CD4-positive, alpha-beta T cell treated with Interferon alpha-2 for 1 hour (primary cell): ENCODE measurements at regions not wholly inside any gene's neighbourhood (a gene's known extent, or its start where the extent isn't known, plus 50 kb on each side); places are given as distances from the start of the nearest gene placed in this dataset.

Source experiments
- DNase-seq, 2 donors: peaks; one replicate each; pipeline ENCODE4 v3.0.0-alpha.2; 2020 to 2022

- no peak for DNase-seq
Measured at GRCh38 chr19:31502536-31503170, 153.4 kb upstream of the TSHZ3 start.

GRCh38 chr19:31503211-31503610, 154.0 kb upstream of the TSHZ3 start:
- no peak for DNase-seq

- DNase-seq = no peak
Measured at GRCh38 chr19:31504221-31504620, 155.0 kb upstream of the TSHZ3 start.

- DNase-seq = no peak
Measured at GRCh38 chr19:31505596-31505910, 156.3 kb upstream of the TSHZ3 start.

GRCh38 chr19:31506102-31506501, 156.9 kb upstream of the TSHZ3 start:
- DNase-seq = no peak

GRCh38 chr19:31510635-31511034, 161.4 kb upstream of the TSHZ3 start:
- no peak for DNase-seq

GRCh38 chr19:31511098-31511497, 161.9 kb upstream of the TSHZ3 start:
- DNase-seq = no peak

GRCh38 chr19:31511696-31512095, 162.5 kb upstream of the TSHZ3 start:
- DNase-seq = no peak

- no peak for DNase-seq
Measured at GRCh38 chr19:31512181-31512970, 163.1 kb upstream of the TSHZ3 start.

GRCh38 chr19:31513841-31514240, 164.6 kb upstream of the TSHZ3 start:
- no peak for DNase-seq

- no peak for DNase-seq
Measured at GRCh38 chr19:31515931-31516330, 166.7 kb upstream of the TSHZ3 start.

- DNase-seq = no peak
Measured at GRCh38 chr19:31516756-31517155, 167.5 kb upstream of the TSHZ3 start.

- no peak for DNase-seq
Measured at GRCh38 chr19:31517224-31518180, 168.3 kb upstream of the TSHZ3 start.

- DNase-seq = no peak
Measured at GRCh38 chr19:31518216-31519020, 169.2 kb upstream of the TSHZ3 start.

- no peak for DNase-seq
Measured at GRCh38 chr19:31519256-31519655, 170.0 kb upstream of the TSHZ3 start.

- DNase-seq = no peak
Measured at GRCh38 chr19:31519908-31520307, 170.7 kb upstream of the TSHZ3 start.

GRCh38 chr19:31520633-31521032, 171.4 kb upstream of the TSHZ3 start:
- no peak for DNase-seq

GRCh38 chr19:31525610-31526147, 176.4 kb upstream of the TSHZ3 start:
- DNase-seq = no peak

- no peak for DNase-seq
Measured at GRCh38 chr19:31527443-31527842, 178.2 kb upstream of the TSHZ3 start.

- DNase-seq = no peak
Measured at GRCh38 chr19:31528261-31528660, 179.0 kb upstream of the TSHZ3 start.

- DNase-seq = no peak
Measured at GRCh38 chr19:31529121-31529520, 179.9 kb upstream of the TSHZ3 start.

- DNase-seq = no peak
Measured at GRCh38 chr19:31530781-31531180, 181.5 kb upstream of the TSHZ3 start.
